GM19324 (cell line): ENCODE measurements at regions not wholly inside any gene's neighbourhood (a gene's known extent, or its start where the extent isn't known, plus 50 kb on each side); places are given as distances from the start of the nearest gene placed in this dataset.

Experiments
- ATAC-seq: cut with Tn5 transposase; IDR thresholded peaks from one replicate; pipeline ENCODE4 v1.9.1; 2021; ENCODE audit warnings: mild to moderate bottlenecking, moderate library complexity; ENCODE audit not compliant: unreplicated experiment, low FRiP score

DNA sequence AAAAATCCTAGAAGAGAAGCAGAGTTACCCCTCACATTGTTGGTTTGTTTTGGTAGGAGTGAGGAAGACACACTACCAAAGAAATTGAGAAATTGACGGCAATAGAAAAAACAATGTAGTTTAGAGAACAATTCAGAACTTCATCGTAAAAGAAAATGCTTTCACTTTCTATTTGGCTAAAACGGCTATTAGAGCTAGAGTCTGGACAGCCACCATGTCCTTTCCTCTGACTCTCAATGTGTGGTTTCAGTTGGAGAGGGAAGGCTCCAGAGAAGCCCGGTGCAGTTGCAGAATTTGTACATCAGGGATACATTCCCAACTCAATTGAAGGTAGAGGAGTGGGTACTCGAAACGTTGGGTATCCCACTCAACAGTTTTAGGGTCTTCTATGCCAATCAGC lies 535.3 kb downstream of the GALC start:
- peak; percentile 46 for ATAC-seq

DNA sequence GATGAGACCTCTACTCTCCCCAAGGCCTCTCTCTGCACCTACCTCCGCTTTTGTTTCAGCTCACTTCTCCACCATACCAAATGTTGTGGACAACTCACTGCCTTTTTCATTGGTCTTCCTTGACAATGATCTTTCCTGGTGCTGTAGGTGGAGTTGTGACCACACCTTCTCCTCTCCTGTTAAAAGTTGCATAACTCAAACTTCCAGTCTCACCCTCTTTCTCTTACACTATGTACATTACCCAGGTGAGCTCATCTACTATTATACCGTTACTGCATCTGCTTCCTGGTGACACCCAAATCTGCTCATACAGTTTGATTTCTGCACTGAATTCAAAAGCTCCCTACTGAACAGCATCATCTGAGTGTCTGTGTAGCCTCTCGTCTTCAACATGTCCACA lies 542.8 kb downstream of the GALC start:
- ATAC-seq: no peak

DNA sequence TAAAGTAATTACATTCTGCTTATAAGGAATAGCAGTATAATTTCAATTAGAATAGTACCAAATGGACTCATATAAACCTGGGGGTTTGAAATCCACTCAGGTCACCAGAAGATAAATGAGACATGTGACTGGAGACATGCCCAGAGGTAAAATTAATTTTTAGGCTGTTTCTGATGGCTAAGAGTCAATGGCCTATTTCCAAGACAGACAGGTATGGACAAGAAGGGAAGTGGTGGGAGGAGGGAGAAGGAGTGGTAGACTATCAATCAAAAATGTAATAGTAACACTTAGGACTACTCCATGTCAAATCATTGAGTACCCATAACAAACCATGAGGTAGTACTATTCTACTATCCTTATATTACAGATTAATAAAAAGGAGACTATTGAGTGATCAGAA lies 544.0 kb downstream of the GALC start:
- ATAC-seq: no peak

- no peak for ATAC-seq
Observed at GRCh38 chr14:87443787-87444186, 549.2 kb downstream of the GALC start.

- no peak for ATAC-seq
Observed at GRCh38 chr14:87443039-87443438, 549.9 kb downstream of the GALC start.

DNA sequence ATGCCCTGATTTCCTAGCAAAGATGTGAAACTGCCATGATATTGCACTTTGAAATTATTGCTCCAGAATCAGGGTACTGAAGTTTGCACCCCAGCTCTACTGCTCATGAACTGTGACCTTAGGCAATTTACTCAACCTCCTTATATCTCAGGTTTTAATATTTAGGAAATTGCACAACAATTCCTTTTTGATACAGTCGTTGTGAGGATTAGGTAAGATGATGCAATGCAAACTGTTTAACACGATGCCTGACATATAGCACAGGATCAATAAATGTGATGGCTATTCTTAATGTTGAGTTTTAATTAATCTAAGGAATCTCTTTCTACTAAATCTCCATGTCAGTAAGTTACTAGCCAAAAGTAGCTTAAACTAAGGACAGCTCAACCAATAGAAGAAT lies 555.8 kb downstream of the GALC start:
- no peak for ATAC-seq

GRCh38 chr14:87434680-87435079 lies 558.3 kb downstream of the GALC start:
- no peak for ATAC-seq

- ATAC-seq: no peak
Observed at GRCh38 chr14:87434011-87434410, 559.0 kb downstream of the GALC start.

GRCh38 chr14:87432698-87433097 lies 560.3 kb downstream of the GALC start:
- no peak for ATAC-seq

GRCh38 chr14:87430810-87431209 lies 562.2 kb downstream of the GALC start:
- ATAC-seq: no peak

DNA sequence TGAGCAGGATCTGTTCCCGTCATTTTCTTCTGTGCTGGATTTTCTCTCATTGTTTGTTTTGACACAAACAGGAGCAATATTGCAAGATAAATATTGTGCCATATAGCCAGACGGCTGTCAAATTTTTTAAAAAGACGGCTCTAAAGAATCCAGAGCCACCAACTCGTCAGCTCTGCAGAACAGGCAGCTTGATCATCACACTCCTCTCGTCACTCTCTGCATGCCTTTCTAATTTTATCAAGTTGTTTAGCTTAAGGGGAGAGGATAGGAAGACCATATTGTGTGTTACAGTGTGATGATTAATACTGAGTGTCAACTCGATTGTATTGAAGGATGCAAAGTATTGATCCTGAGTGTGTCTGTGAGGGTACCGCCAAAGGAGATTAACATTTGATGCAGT lies 562.8 kb downstream of the GALC start:
- ATAC-seq: no peak

GRCh38 chr14:87419925-87420324 lies 573.1 kb downstream of the GALC start:
- ATAC-seq: no peak

GRCh38 chr14:87411370-87411769 lies 581.6 kb downstream of the GALC start:
- ATAC-seq: no peak

DNA sequence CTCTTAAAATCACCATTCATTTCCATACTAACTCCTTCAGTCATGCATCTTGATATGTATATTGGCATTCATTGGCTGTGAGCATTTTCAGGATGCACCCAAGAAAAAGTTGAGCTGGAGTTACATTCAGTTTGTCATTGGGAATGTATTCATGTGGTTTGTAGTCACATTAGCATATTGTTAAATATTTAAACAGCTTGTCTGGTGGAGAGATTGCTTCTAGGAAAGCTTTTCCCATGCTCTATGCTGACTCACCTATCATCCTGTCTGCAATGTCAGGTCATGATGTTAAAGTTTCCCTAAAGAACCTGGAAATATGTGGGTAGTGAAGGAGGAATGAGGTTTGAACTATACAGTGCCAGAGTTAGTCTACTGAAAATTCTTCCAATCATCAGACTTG lies 583.6 kb downstream of the GALC start:
- no peak for ATAC-seq

GRCh38 chr14:87407344-87407743 lies 585.6 kb downstream of the GALC start:
- ATAC-seq: no peak

DNA sequence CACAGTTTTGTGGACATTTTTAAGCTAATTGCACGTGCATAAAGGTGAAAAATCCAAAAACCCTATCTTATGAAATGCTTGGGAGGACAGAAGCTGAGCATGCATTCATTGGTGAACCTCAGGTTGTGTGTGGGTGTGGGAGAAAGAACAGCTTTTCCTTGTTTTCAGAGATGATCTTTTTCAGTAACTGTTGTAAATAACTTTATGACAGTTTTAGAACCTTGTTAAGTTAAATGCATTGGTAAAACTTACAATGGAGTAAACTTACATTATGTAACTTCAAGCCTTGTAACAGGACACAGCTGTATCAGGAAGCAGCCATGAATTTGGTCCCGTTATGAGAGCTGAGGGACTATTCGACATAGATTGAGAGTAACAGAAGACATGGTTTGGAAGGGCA lies 587.4 kb downstream of the GALC start:
- ATAC-seq: no peak

- ATAC-seq: no peak
Observed at GRCh38 chr14:87397499-87397898, 595.5 kb downstream of the GALC start.

GRCh38 chr14:87391066-87391465 lies 601.9 kb downstream of the GALC start:
- no peak for ATAC-seq

- ATAC-seq: no peak
Observed at GRCh38 chr14:87388946-87389345, 604.0 kb downstream of the GALC start.

- ATAC-seq: no peak
Observed at GRCh38 chr14:87387806-87388205, 605.2 kb downstream of the GALC start.

DNA sequence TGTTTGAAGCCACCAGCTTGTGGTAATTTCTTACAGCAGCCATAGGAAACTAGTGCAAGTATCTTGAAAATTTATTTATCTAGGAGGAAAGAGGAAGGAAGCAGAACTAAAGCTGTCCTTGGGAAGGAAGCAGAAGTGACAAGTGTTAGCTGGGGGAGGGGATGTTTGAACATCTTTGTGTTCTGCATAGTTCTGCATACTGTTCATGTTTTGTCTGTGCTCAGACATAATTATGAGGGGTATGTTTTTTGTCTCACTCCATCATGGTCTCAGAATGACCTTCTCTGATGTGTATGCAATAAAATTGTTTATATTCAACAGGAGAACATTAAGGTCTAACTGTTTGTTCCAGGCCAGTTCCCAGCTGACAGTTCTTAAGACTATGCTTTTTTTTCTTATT lies 606.5 kb downstream of the GALC start:
- no peak for ATAC-seq

- ATAC-seq: no peak
Observed at GRCh38 chr14:87380054-87380453, 612.9 kb downstream of the GALC start.

- ATAC-seq: no peak
Observed at GRCh38 chr14:87368751-87369150, 624.2 kb downstream of the GALC start.
